Esophagus muscularis mucosa (tissue), 3 donors: ENCODE measurements at regions not wholly inside any gene's neighbourhood (a gene's known extent, or its start where the extent isn't known, plus 50 kb on each side); places are given as distances from the start of the nearest gene placed in this dataset.

Source experiments
- CTCF ChIP-seq, 3 experiments: fragments of 200-600 bp in 2 of 3; fragments of 450-650 bp in 1 of 3; sonication (generic) in 2 of 3; IDR thresholded peaks; one replicate each; pipeline ENCODE4 v1.5.1; 2017 to 2019; ENCODE audit warnings: antibody characterized with exemption in 3 of 3, mild to moderate bottlenecking in 2 of 3, moderate library complexity in 1 of 3
- POLR2A ChIP-seq: fragments of 450-650 bp; IDR thresholded peaks from one replicate; pipeline ENCODE4 v1.6.1; 2017; ENCODE audit warnings: antibody characterized with exemption, moderate library complexity, mild to moderate bottlenecking, low read depth
- POLR2AphosphoS5 ChIP-seq, 2 donors: sonication (generic); formaldehyde crosslinking; IDR thresholded peaks; one replicate each; pipeline ENCODE4 v1.6.1; 2017; ENCODE audit warnings: antibody characterized with exemption in 2 of 2

GRCh38 chr1:68717330-68717729 is 220.4 kb upstream of the DEPDC1 start:
- TF ChIP-seq CTCF (IDR thresholded peaks at IDR 0.05) (no peak), POLR2A (no peak), POLR2AphosphoS5 (IDR thresholded peaks at IDR 0.05) (no peak)
